ENCODE measurements at regions not wholly inside any gene's neighbourhood (a gene's known extent, or its start where the extent isn't known, plus 50 kb on each side); places are given as distances from the start of the nearest gene placed in this dataset.

DNA sequence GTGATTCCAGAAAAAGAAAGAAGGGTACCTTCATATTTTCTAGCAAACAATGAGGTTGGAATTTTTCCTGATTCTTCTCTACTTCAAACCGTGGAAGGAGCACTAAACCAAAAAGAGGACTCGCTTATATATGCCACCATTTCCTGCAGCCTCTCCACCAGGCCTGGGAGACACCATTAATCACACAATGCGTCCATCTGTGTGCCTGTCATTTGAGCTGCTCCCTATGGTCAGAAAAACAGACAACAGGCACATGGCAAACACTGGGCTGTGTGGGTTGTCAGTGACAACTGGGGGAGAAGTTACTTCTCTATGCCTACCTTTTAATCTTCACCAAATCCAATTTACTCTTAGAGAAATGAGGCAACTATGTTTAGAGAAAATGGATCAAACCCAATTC lies 71.9 kb downstream of the NR2F2 start:
- 49 to 56% methylated on average over 3 of the region's 3 CpGs for WGBS, 2 donors
- Histone ChIP-seq H3K27me3 (no peaks in the 10 kb centered on the region), H3K36me3 (no peaks in the 10 kb centered on the region), H3K9me3 (no peaks in the 10 kb centered on the region), H3K27ac (no peak overlapping the region), H3K4me3 (no peak overlapping the region), H3K4me1 (no peaks in the 10 kb centered on the region)
- DNase-seq: no peak
- no peak for ATAC-seq (ENCODE audit: low FRiP score in 2 of 2)
- TF ChIP-seq POLR2A (IDR thresholded peaks at IDR 0.05): no peak
- TF ChIP-seq POLR2AphosphoS5 (IDR thresholded peaks at IDR 0.05): no peak
- TF ChIP-seq EP300 (IDR thresholded peaks at IDR 0.05): no peak
- no peak for TF ChIP-seq CTCF (IDR thresholded peaks at IDR 0.05)

DNA sequence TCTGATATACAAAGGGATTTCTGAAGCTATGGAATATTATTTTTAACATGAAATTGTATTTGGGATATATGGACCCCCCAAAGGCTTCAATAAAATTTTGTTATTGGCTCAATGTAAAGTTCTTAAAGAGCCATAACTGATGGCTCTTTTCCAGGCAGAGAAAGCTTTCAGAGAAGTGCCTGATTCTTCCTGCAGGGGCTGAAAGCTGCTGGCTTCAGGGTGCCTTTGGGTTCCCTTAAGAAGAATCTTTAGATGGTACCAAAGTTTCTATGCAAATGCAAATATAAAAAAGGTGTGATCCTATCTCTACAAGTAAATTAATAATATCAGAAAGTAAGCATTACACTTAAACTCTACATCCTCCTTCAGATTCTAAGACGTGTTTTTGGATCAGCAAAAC lies 72.6 kb downstream of the NR2F2 start:
- Histone ChIP-seq H3K36me3 (no peaks in the 10 kb centered on the region), H3K27me3 (peaks cover 0 to 6% (median 2%) of the 10 kb centered on the region in 4 donors), H3K4me3 (no peak overlapping the region), H3K27ac (no peak overlapping the region), H3K9me3 (no peaks in the 10 kb centered on the region), H3K4me1 (no peaks in the 10 kb centered on the region)
- DNase-seq (no peak), ATAC-seq (ENCODE audit: low FRiP score in 2 of 2) (no peak)
- TF ChIP-seq EP300 (IDR thresholded peaks at IDR 0.05) (no peak), CTCF (IDR thresholded peaks at IDR 0.05) (no peak), POLR2A (IDR thresholded peaks at IDR 0.05) (no peak), POLR2AphosphoS5 (IDR thresholded peaks at IDR 0.05) (no peak)
- 96 to 97% methylated on average over 1 of the region's 1 CpG for WGBS, 2 donors

GRCh38 chr15:96403932-96404331 lies 73.4 kb downstream of the NR2F2 start:
- no peak overlapping the region for H3K4me3 ChIP-seq
- peaks cover 0 to 15% (median 6%) of the 10 kb centered on the region in 4 donors for H3K27me3 ChIP-seq
- H3K36me3 ChIP-seq: no peaks in the 10 kb centered on the region
- H3K27ac ChIP-seq: no peak overlapping the region
- H3K4me1 ChIP-seq: peaks cover under 1 to 5% (median 3%) of the 10 kb centered on the region in 4 donors
- no peak for TF ChIP-seq POLR2AphosphoS5 (IDR thresholded peaks at IDR 0.05)
- no peak for TF ChIP-seq POLR2A (IDR thresholded peaks at IDR 0.05)
- TF ChIP-seq EP300 (IDR thresholded peaks at IDR 0.05): no peak
- TF ChIP-seq CTCF (IDR thresholded peaks at IDR 0.05): no peak
- 92 to 94% methylated on average over 1 of the region's 1 CpG for WGBS, 2 donors
- no peaks in the 10 kb centered on the region for H3K9me3 ChIP-seq
- no peak for DNase-seq
- no peak for ATAC-seq (ENCODE audit: low FRiP score in 2 of 2)

DNA sequence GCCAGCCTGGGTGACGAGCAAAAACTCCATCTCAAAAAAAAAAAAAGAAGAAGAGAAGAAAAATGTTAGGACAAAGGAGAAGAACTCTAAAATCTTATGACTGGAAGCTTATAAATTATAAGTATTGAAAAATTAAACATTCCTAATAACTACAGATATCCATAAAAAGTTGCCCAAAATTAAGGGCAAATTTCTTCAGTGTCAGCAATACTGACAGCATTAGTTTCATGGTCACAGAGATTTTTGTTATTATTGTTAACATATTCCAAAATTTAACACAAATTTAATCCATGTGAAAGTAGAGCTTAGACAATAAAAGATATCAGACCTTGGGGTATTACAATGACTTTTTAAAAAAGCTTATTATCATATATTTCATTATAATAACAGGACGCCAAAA lies 74.1 kb downstream of the NR2F2 start:
- H3K4me3 ChIP-seq: no peak overlapping the region

More for the DNA sequence above, 74.1 kb downstream of the NR2F2 start:
- WGBS, 2 donors: 86 to 95% methylated on average over 2 of the region's 2 CpGs
- no peaks in the 10 kb centered on the region for H3K36me3 ChIP-seq
- peaks cover 0 to 21% (median 10%) of the 10 kb centered on the region in 4 donors for H3K27me3 ChIP-seq
- H3K4me1 ChIP-seq: peaks cover 5 to 11% (median 10%) of the 10 kb centered on the region in 4 donors
- ATAC-seq (ENCODE audit: low FRiP score in 2 of 2) (no peak), DNase-seq (no peak)
- H3K27ac ChIP-seq: no peak overlapping the region
- no peaks in the 10 kb centered on the region for H3K9me3 ChIP-seq
- TF ChIP-seq EP300 (IDR thresholded peaks at IDR 0.05) (no peak), POLR2A (IDR thresholded peaks at IDR 0.05) (no peak), CTCF (IDR thresholded peaks at IDR 0.05) (no peak), POLR2AphosphoS5 (IDR thresholded peaks at IDR 0.05) (no peak)
